Stomach (tissue), 8 donors: ENCODE measurements at regions not wholly inside any gene's neighbourhood (a gene's known extent, or its start where the extent isn't known, plus 50 kb on each side); places are given as distances from the start of the nearest gene placed in this dataset.

Experiments
- DNase-seq, 2 donors: peaks; one replicate each; pipeline versions ENCODE4 v3.0.0 to v3.0.0-alpha.2; 2013 to 2019
- H3K27ac ChIP-seq, 5 donors: fragments of 200-600 bp in 4 of 5; sonication (generic) in 4 of 5; one replicate each; pipeline ENCODE4 v1.5.1; 2013 to 2019; ENCODE audit warnings: mild to moderate bottlenecking in 1 of 5, moderate library complexity in 1 of 5
- H3K27me3 ChIP-seq, 3 donors: fragments of 200-600 bp; sonication (generic); one replicate each; pipeline ENCODE4 v1.5.1; 2017 to 2019; ENCODE audit warnings: mixed run types in 1 of 3
- H3K36me3 ChIP-seq, 4 donors: fragments of 200-600 bp; sonication (generic); 1 replicate in 3 of 4; 2 replicates in 1 of 4; pipeline ENCODE4 v1.5.1; 2016 to 2019
- H3K4me1 ChIP-seq, 4 donors: fragments of 200-600 bp; sonication (generic); one replicate each; pipeline ENCODE4 v1.5.1; 2016 to 2019
- H3K4me3 ChIP-seq, 4 donors: fragments of 200-600 bp; sonication (generic) in 3 of 4; one replicate each; pipeline ENCODE4 v1.5.1; 2016 to 2019; ENCODE audit warnings: mild to moderate bottlenecking in 1 of 4
- H3K9me3 ChIP-seq, 4 donors: fragments of 200-600 bp; sonication (generic); one replicate each; pipeline ENCODE4 v1.5.1; 2016 to 2019
- EP300 ChIP-seq: sonication (generic); formaldehyde crosslinking; IDR thresholded peaks from one replicate; pipeline ENCODE4 v1.6.1; 2017; ENCODE audit warnings: antibody characterized with exemption
- POLR2A ChIP-seq, 4 donors: fragments of 450-650 bp; IDR thresholded peaks; one replicate each; pipeline ENCODE4 v1.6.1; 2016; ENCODE audit warnings: antibody characterized with exemption in 4 of 4, control low read depth in 2 of 4, mild to moderate bottlenecking in 1 of 4, moderate library complexity in 1 of 4
- POLR2AphosphoS5 ChIP-seq, 3 donors: sonication (generic); formaldehyde crosslinking; IDR thresholded peaks; one replicate each; pipeline ENCODE4 v1.6.1; 2016; ENCODE audit warnings: antibody characterized with exemption in 3 of 3
- WGBS, 5 donors: extraction: QIAGEN DNeasy Blood & Tissue Kit in 3 of 5; methylation state at CpG; one replicate each; pipeline versions ENCODE4 v1.1.5 to v1.1.7; 2013 to 2018; 5-methylcytosine and 5-hydroxymethylcytosine counted together
- intact Hi-C: fragments of 100-400 bp; cut with DNase I; formaldehyde crosslinking; loops from one replicate; pipeline ENCODE4 v1.15.1; 2023; ENCODE audit warnings: low total_unique reads
- small RNA-seq, 4 donors: library from RNA; depleted of rRNA; stranded (forward); fragments of <200 nt; gene quantifications; one replicate each; pipeline ENCODE3, GENCODE V24; 2016
- TF ChIP-seq, protein P1 (sequence below), 7 experiments: fragments of 450-650 bp in 4 of 7; fragments of 200-600 bp in 3 of 7; sonication (generic) in 3 of 7; IDR thresholded peaks; one replicate each; pipeline ENCODE4 v1.5.1; 2016 to 2019; ENCODE audit warnings: antibody characterized with exemption in 7 of 7, control low read depth in 2 of 7, mild to moderate bottlenecking in 1 of 7
- donor health status: healthy with polysubstance abuse.
- donor health status: Bipolar disorder and iron deficiency.
- donor health status: healthy.

DNA sequence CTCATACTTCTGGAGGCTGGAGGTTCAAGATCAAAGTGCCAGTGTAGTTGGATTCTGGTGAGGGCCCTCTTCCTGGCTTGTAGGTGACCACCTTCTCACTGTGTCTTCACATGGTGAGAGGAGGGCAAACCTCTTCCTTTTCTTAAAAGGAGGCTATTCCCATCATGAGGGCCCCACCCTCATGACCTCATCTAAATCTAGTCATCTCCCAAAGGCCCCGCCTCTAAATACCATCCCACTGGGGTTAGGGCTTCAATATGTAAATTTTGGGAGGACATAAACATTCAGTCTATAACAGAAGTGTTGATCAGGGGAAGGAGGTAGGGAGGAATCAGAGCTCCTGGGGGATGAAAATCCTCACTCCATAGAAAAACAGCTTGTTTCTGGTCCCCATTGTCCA lies 60.8 kb upstream of the DIPK2B start:
- no peak for TF ChIP-seq EP300
- no peak for TF ChIP-seq POLR2A (IDR thresholded peaks at IDR 0.05)
- TF ChIP-seq POLR2AphosphoS5 (IDR thresholded peaks at IDR 0.05) = no peak
- TF ChIP-seq, protein P1, sequence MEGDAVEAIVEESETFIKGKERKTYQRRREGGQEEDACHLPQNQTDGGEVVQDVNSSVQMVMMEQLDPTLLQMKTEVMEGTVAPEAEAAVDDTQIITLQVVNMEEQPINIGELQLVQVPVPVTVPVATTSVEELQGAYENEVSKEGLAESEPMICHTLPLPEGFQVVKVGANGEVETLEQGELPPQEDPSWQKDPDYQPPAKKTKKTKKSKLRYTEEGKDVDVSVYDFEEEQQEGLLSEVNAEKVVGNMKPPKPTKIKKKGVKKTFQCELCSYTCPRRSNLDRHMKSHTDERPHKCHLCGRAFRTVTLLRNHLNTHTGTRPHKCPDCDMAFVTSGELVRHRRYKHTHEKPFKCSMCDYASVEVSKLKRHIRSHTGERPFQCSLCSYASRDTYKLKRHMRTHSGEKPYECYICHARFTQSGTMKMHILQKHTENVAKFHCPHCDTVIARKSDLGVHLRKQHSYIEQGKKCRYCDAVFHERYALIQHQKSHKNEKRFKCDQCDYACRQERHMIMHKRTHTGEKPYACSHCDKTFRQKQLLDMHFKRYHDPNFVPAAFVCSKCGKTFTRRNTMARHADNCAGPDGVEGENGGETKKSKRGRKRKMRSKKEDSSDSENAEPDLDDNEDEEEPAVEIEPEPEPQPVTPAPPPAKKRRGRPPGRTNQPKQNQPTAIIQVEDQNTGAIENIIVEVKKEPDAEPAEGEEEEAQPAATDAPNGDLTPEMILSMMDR (IDR thresholded peaks at IDR 0.05) = no peak
- intact Hi-C loops = no loop called here

DNA sequence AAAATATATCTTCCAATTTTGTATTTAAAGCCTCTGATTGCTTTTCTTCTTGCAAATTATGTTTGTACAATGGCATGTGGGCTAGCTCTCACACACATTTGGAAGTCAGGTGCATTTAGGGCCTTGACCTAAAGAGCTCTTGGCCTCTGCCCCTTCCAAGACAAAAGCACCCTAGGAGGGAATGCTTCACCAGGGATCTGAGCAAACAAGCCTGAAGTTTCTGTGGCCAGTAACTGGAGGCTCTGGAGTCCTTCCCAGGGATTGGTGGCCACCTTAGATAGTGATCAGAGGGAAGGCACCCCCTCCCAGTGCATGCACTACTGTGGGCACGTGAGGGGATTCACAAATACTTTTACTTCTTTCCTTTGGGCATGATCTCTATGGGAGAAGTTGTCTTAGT lies 60.3 kb upstream of the DIPK2B start:
- TF ChIP-seq, protein P1 (IDR thresholded peaks at IDR 0.05) = no peak
- TF ChIP-seq POLR2AphosphoS5 (IDR thresholded peaks at IDR 0.05) (no peak), EP300 (no peak), POLR2A (IDR thresholded peaks at IDR 0.05) (no peak)
- intact Hi-C loops = no loop called here
- WGBS, 5 donors = 52 to 89% (median 76%) methylated on average over 1 of the region's 1 CpG; no CpG with 5 or more reads in 1 of the 5 donors
- no peaks in the 10 kb centered on the region for H3K4me1 ChIP-seq
- no peak for DNase-seq
- H3K27ac ChIP-seq = no peak overlapping the region
- H3K27me3 ChIP-seq = peaks cover 0 to 9% (median 0%) of the 10 kb centered on the region in 3 donors
- no peaks in the 10 kb centered on the region for H3K36me3 ChIP-seq
- no peaks in the 10 kb centered on the region for H3K9me3 ChIP-seq
- H3K4me3 ChIP-seq = no peak overlapping the region

More for the DNA sequence above, 60.8 kb upstream of the DIPK2B start:
- DNase-seq = no peak
- Histone ChIP-seq H3K9me3 (no peaks in the 10 kb centered on the region), H3K4me3 (no peak overlapping the region), H3K4me1 (no peaks in the 10 kb centered on the region), H3K36me3 (no peaks in the 10 kb centered on the region), H3K27ac (no peak overlapping the region), H3K27me3 (peaks cover 0 to 9% (median 0%) of the 10 kb centered on the region in 3 donors)
- WGBS, 5 donors = 74 to 100% (median 89%) methylated on average over 1 of the region's 1 CpG

DNA sequence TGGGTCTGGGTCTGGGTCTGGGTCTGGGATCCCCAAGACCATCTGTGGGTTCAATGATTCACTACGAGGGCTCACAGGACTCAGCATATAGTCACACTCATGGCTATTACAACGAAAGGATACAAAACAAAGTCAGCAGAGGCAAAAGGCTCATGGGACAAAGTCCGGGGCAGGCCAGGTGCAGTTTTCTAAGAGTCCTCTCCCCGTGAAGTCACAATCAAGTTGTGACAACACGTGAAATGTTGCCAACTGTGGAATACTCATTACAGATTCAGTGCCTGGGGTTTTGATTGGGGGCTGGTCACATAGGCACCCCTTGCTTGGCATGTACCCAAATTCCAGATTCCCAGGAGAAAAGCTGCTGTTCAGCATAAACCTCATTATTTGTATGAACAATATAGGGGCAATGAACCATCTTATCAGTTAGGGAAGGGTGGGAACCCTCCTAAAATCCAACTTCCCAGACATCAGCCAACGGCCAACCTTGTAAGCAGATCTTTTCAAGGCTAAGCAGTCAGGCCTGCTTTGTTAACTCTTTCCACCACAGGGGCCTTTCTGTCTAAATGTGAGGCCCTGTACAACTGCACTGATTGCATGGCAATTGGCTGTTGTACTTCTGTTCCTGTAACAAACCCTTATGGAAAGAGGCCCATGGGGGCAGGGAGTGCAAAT lies 58.2 kb upstream of the DIPK2B start:
- DNase-seq = peak in 1 of 2 donors; percentile 3
- TF ChIP-seq POLR2A (IDR thresholded peaks at IDR 0.05) (no peak), POLR2AphosphoS5 (IDR thresholded peaks at IDR 0.05) (no peak), EP300 (no peak)
- TF ChIP-seq, protein P1 (IDR thresholded peaks at IDR 0.05) = no peak
- Histone ChIP-seq H3K36me3 (no peaks in the 10 kb centered on the region), H3K9me3 (peaks cover 0 to under 1% (median 0%) of the 10 kb centered on the region in 4 donors), H3K27me3 (peaks cover 0 to 9% (median 0%) of the 10 kb centered on the region in 3 donors), H3K4me1 (no peaks in the 10 kb centered on the region), H3K27ac (no peak overlapping the region), H3K4me3 (no peak overlapping the region)
- intact Hi-C loops = no loop called here
- WGBS, 5 donors = 64 to 71% (median 69%) methylated on average over 5 to 6 of the region's 6 CpGs

Small RNA genes lying in the stretch of these regions (small RNA-seq; reads per million reads assigned to genes)
- 95.5 to 545 (median 363) reads per million in 4 donors for gene MIR221
- gene MIR222 = 178 to 562 (median 449) reads per million in 4 donors
- gene RF00017 = 0 reads per million in 4 donors
- 0 reads per million in 4 donors for gene RF00591
